ENCODE measurements at regions not wholly inside any gene's neighbourhood (a gene's known extent, or its start where the extent isn't known, plus 50 kb on each side); places are given as distances from the start of the nearest gene placed in this dataset.

DNA sequence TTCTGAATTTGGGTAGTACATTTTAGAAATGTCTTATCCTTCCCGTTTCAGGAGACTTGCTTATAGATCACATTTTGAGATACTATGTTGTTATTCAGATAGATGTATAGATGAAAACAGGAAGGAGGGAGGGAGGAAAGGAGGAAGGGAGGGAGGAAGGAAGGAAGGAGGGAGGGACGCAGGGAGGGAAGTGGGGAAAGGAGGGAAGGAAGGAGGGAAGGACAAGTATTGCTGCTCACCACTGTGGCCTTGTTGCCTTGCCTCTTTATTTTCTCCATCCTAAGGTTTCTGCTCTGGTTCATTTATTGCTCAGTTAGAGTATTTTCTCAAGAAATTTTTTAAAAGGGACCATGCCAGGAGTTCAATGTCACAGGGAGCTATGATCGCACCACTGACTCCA is 134.3 kb downstream of the LTN1 start:
- WGBS, 2 donors, result 67 to 72% methylated on average over 3 of the region's 3 CpGs
- no peak overlapping the region for H3K9ac ChIP-seq (ENCODE audit: insufficient read depth in 1 of 2, low read length in 2 of 2)
- TF ChIP-seq, protein P1, sequence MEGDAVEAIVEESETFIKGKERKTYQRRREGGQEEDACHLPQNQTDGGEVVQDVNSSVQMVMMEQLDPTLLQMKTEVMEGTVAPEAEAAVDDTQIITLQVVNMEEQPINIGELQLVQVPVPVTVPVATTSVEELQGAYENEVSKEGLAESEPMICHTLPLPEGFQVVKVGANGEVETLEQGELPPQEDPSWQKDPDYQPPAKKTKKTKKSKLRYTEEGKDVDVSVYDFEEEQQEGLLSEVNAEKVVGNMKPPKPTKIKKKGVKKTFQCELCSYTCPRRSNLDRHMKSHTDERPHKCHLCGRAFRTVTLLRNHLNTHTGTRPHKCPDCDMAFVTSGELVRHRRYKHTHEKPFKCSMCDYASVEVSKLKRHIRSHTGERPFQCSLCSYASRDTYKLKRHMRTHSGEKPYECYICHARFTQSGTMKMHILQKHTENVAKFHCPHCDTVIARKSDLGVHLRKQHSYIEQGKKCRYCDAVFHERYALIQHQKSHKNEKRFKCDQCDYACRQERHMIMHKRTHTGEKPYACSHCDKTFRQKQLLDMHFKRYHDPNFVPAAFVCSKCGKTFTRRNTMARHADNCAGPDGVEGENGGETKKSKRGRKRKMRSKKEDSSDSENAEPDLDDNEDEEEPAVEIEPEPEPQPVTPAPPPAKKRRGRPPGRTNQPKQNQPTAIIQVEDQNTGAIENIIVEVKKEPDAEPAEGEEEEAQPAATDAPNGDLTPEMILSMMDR (IDR thresholded peaks at IDR 0.05; ENCODE audit: control extremely low read depth, extremely low read depth), result no peak

GRCh38 chr21:28857752-28858151 is 134.9 kb downstream of the LTN1 start:
- H3K9ac ChIP-seq (ENCODE audit: insufficient read depth in 1 of 2, low read length in 2 of 2), result no peak overlapping the region
- no peak overlapping the region for H3K27ac ChIP-seq (ENCODE audit: low read depth in 1 of 2, low read length in 1 of 2)
- no peaks in the 10 kb centered on the region for H3K27me3 ChIP-seq (ENCODE audit: control insufficient read depth in 3 of 3, insufficient read depth in 3 of 3, low read length in 2 of 3)
- H3K4me1 ChIP-seq (ENCODE audit: control insufficient read depth in 5 of 5, insufficient read depth in 5 of 5, low read length in 5 of 5), result peaks cover 0 to 2% (median 0%) of the 10 kb centered on the region in 5 donors
- peaks cover 0 to 3% (median under 1%) of the 10 kb centered on the region in 4 donors for H3K36me3 ChIP-seq (ENCODE audit: control insufficient read depth in 4 of 4, insufficient read depth in 4 of 4, low read length in 4 of 4)
- DNase-seq (no peak), ATAC-seq (ENCODE audit: insufficient read depth, low FRiP score) (no peak)
- TF ChIP-seq, protein P1 (IDR thresholded peaks at IDR 0.05; ENCODE audit: control extremely low read depth, extremely low read depth), result no peak
- 95% methylated on average over 2 of the region's 2 CpGs for WGBS, 2 donors
- no peaks in the 10 kb centered on the region for H3K9me3 ChIP-seq (ENCODE audit: control insufficient read depth in 4 of 4, insufficient read depth in 3 of 4, low read length in 3 of 4)
- H3K4me3 ChIP-seq, result no peak overlapping the region

More for the DNA sequence above, 134.3 kb downstream of the LTN1 start:
- Histone ChIP-seq H3K4me3 (no peak overlapping the region), H3K9me3 (ENCODE audit: control insufficient read depth in 4 of 4, insufficient read depth in 3 of 4, low read length in 3 of 4) (no peaks in the 10 kb centered on the region), H3K27me3 (ENCODE audit: control insufficient read depth in 3 of 3, insufficient read depth in 3 of 3, low read length in 2 of 3) (no peaks in the 10 kb centered on the region), H3K36me3 (ENCODE audit: control insufficient read depth in 4 of 4, insufficient read depth in 4 of 4, low read length in 4 of 4) (peaks cover 0 to 5% (median 1%) of the 10 kb centered on the region in 4 donors), H3K4me1 (ENCODE audit: control insufficient read depth in 5 of 5, insufficient read depth in 5 of 5, low read length in 5 of 5) (peaks cover 0 to 2% (median 0%) of the 10 kb centered on the region in 5 donors), H3K27ac (ENCODE audit: low read depth in 1 of 2, low read length in 1 of 2) (no peak overlapping the region)
- DNase-seq (no peak), ATAC-seq (ENCODE audit: insufficient read depth, low FRiP score) (no peak)

- H3K4me1 ChIP-seq (ENCODE audit: control insufficient read depth in 5 of 5, insufficient read depth in 5 of 5, low read length in 5 of 5), result peaks cover 0 to 2% (median 0%) of the 10 kb centered on the region in 5 donors
- no peak overlapping the region for H3K4me3 ChIP-seq
- DNase-seq, result peak; percentile 13 to 55 (median 47)
- TF ChIP-seq, protein P1 (IDR thresholded peaks at IDR 0.05; ENCODE audit: control extremely low read depth, extremely low read depth), result no peak
- H3K27me3 ChIP-seq (ENCODE audit: control insufficient read depth in 3 of 3, insufficient read depth in 3 of 3, low read length in 2 of 3), result no peaks in the 10 kb centered on the region
- no peak for ATAC-seq (ENCODE audit: insufficient read depth, low FRiP score)
- 80 to 94% methylated on average over 5 of the region's 5 CpGs for WGBS, 2 donors
- H3K36me3 ChIP-seq (ENCODE audit: control insufficient read depth in 4 of 4, insufficient read depth in 4 of 4, low read length in 4 of 4), result peaks cover 0 to 2% (median under 1%) of the 10 kb centered on the region in 4 donors
- H3K9me3 ChIP-seq (ENCODE audit: control insufficient read depth in 4 of 4, insufficient read depth in 3 of 4, low read length in 3 of 4), result no peaks in the 10 kb centered on the region
- H3K9ac ChIP-seq (ENCODE audit: insufficient read depth in 1 of 2, low read length in 2 of 2), result no peak overlapping the region
- no peak overlapping the region for H3K27ac ChIP-seq (ENCODE audit: low read depth in 1 of 2, low read length in 1 of 2)
These were observed 136.0 kb downstream of the LTN1 start for GRCh38 chr21:28856588-28857250.

Measured in lung (tissue), 11 donors.